Iris pigment epithelial cell (primary cell): ENCODE measurements at regions not wholly inside any gene's neighbourhood (a gene's known extent, or its start where the extent isn't known, plus 50 kb on each side); places are given as distances from the start of the nearest gene placed in this dataset.

Experiments used
- DNase-seq: peaks from one replicate; pipeline ENCODE4 v3.0.0-alpha.2; 2011; ENCODE audit warnings: low read depth

GRCh38 chr3:194738254-194739093 lies 52.8 kb downstream of the FAM43A start:
- DNase-seq = peak; percentile 31

- no peak for DNase-seq
These were observed 54.0 kb downstream of the FAM43A start for GRCh38 chr3:194739498-194740284.

- DNase-seq = peak; percentile 61
These were observed 55.3 kb downstream of the FAM43A start for GRCh38 chr3:194740859-194741491.

- no peak for DNase-seq
These were observed 56.2 kb downstream of the FAM43A start for GRCh38 chr3:194741916-194742315.

GRCh38 chr3:194744826-194745225 lies 59.1 kb downstream of the FAM43A start:
- DNase-seq = no peak

- DNase-seq = no peak
These were observed 59.9 kb downstream of the FAM43A start for GRCh38 chr3:194745422-194746184.

GRCh38 chr3:194748225-194748624 lies 62.5 kb downstream of the FAM43A start:
- no peak for DNase-seq

- DNase-seq = peak; percentile 21
These were observed 64.2 kb downstream of the FAM43A start for GRCh38 chr3:194749631-194750490.

GRCh38 chr3:194750491-194750828 lies 64.8 kb downstream of the FAM43A start:
- DNase-seq = no peak

GRCh38 chr3:194755671-194756459 lies 70.2 kb downstream of the FAM43A start:
- DNase-seq = no peak

GRCh38 chr3:194756460-194756779 lies 70.7 kb downstream of the FAM43A start:
- no peak for DNase-seq

- DNase-seq = no peak
These were observed 71.2 kb downstream of the FAM43A start for GRCh38 chr3:194756791-194757325.

- DNase-seq = no peak
These were observed 72.0 kb downstream of the FAM43A start for GRCh38 chr3:194757647-194758061.

GRCh38 chr3:194758716-194759115 lies 73.0 kb downstream of the FAM43A start:
- DNase-seq = no peak

GRCh38 chr3:194760494-194761137 lies 74.9 kb downstream of the FAM43A start:
- peak; percentile 15 for DNase-seq

- no peak for DNase-seq
These were observed 75.7 kb downstream of the FAM43A start for GRCh38 chr3:194761384-194761783.

- no peak for DNase-seq
These were observed 81.2 kb downstream of the FAM43A start for GRCh38 chr3:194766845-194767244.

GRCh38 chr3:194767446-194768207 lies 81.9 kb downstream of the FAM43A start:
- no peak for DNase-seq

GRCh38 chr3:194768586-194768985 lies 82.9 kb downstream of the FAM43A start:
- DNase-seq = no peak
